Panc1 (cell line): ENCODE measurements at regions not wholly inside any gene's neighbourhood (a gene's known extent, or its start where the extent isn't known, plus 50 kb on each side); places are given as distances from the start of the nearest gene placed in this dataset.

ENCODE experiments used
- SIN3A ChIP-seq: IDR thresholded peaks from 2 replicates; pipeline ENCODE4 v1.6.1; 2012; ENCODE audit warnings: low read depth, mild to moderate bottlenecking, low read length, moderate library complexity, borderline replicate concordance; ENCODE audit not compliant: insufficient read depth
- TF ChIP-seq, protein P1 (sequence below): fragments of 450-650 bp; IDR thresholded peaks from 2 replicates; pipeline ENCODE4 v1.5.1; 2017; ENCODE audit warnings: mild to moderate bottlenecking

DNA sequence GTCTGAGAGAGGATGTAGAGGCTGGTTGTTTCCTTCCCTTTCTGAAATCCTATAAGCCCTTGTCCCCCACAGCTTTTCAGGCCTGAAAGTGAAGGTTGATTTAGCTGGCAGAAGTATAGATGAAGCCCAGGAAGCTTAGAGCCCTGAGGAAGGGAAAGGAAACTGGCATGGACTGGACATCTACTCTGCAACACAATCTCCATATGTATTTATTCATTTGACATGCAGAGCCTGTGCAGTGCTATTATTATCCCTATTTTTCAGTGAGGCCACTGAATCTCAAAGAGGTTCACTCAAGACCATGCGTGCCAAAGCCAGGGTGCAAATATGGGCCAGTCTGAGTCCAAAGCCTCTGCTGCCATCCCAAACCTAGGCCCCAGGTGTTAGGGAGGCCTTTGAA is 78.5 kb upstream of the KCND3 start:
- TF ChIP-seq, protein P1, sequence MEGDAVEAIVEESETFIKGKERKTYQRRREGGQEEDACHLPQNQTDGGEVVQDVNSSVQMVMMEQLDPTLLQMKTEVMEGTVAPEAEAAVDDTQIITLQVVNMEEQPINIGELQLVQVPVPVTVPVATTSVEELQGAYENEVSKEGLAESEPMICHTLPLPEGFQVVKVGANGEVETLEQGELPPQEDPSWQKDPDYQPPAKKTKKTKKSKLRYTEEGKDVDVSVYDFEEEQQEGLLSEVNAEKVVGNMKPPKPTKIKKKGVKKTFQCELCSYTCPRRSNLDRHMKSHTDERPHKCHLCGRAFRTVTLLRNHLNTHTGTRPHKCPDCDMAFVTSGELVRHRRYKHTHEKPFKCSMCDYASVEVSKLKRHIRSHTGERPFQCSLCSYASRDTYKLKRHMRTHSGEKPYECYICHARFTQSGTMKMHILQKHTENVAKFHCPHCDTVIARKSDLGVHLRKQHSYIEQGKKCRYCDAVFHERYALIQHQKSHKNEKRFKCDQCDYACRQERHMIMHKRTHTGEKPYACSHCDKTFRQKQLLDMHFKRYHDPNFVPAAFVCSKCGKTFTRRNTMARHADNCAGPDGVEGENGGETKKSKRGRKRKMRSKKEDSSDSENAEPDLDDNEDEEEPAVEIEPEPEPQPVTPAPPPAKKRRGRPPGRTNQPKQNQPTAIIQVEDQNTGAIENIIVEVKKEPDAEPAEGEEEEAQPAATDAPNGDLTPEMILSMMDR, result no peak
- TF ChIP-seq SIN3A, result no peak
